K562 (cell line): ENCODE measurements at regions not wholly inside any gene's neighbourhood (a gene's known extent, or its start where the extent isn't known, plus 50 kb on each side); places are given as distances from the start of the nearest gene placed in this dataset.

Experiments used
- ATAC-seq: fragments of 200-7000 bp; cut with Tn5 transposase; 3 replicates; pipeline ENCODE4 v1.9.1; 2020; ENCODE audit warnings: moderate library complexity
- BruUV-seq: library from RNA; stranded (reverse); fragments of 400-500 nt; replicated peaks from 2 replicates; lab custom pipeline; 2021; lab: Mats Ljungman, UMichigan
- CTCF ChIA-PET: fragments of 300-600 bp; formaldehyde crosslinking; extraction: SDS; loops from one replicate; lab custom pipeline; 2021; ENCODE audit warnings: low intra/inter-chr PET ratio; lab: Yijun Ruan, JAX
- POLR2A ChIA-PET: fragments of 300-600, 350-650 bp; sonication (Branson Sonifier 250); formaldehyde crosslinking; extraction: SDS; loops from one replicate; lab custom pipeline; 2021; ENCODE audit warnings: antibody characterized with exemption, inconsistent platforms; lab: Yijun Ruan, JAX
- DNase-seq, 4 experiments: peaks; one replicate each; pipeline versions ENCODE4 v3.0.0 to v3.0.0-alpha.2; 2011 to 2018; ENCODE audit warnings: low spot score in 3 of 4, mixed read lengths in 3 of 4; ENCODE audit errors: extremely low read depth in 1 of 4
- FAIRE-seq: peaks from 2 replicates; lab custom pipeline; 2011; peaks lifted over from hg19 to GRCh38; lab: Jason Lieb, UNC
- H2AFZ ChIP-seq: 2 replicates; pipeline ENCODE4 v1.6.0; 2011; ENCODE audit warnings: low read depth, low read length, control low read depth, inconsistent platforms
- H3K27ac ChIP-seq: fragments of 200-600 bp; 3 replicates; pipeline ENCODE4 v1.8.0; 2011; ENCODE audit warnings: low read depth, mild to moderate bottlenecking, control low read depth, inconsistent platforms, low read length, moderate library complexity, mixed read lengths; ENCODE audit errors: extremely low read depth
- H3K27me3 ChIP-seq, 2 experiments: fragments of 300-600 bp in 1 of 2; 2 replicates in 1 of 2; 3 replicates in 1 of 2; pipeline versions ENCODE4 v1.6.0 to v1.8.0; 2011; ENCODE audit warnings: inconsistent platforms in 2 of 2, low read length in 2 of 2, mild to moderate bottlenecking in 1 of 2, mixed read lengths in 1 of 2, moderate library complexity in 1 of 2; ENCODE audit not compliant: control insufficient read depth in 2 of 2, insufficient read depth in 2 of 2
- H3K36me3 ChIP-seq: fragments of 300-600 bp; 3 replicates; pipeline ENCODE4 v1.8.0; 2011; ENCODE audit warnings: mild to moderate bottlenecking, low read length, inconsistent platforms; ENCODE audit not compliant: control insufficient read depth, insufficient read depth
- H3K4me1 ChIP-seq, 2 experiments: fragments of 200-600 bp in 1 of 2; replicated peaks in 1 of 2; 2 replicates in 1 of 2; 3 replicates in 1 of 2; pipeline versions ENCODE4 v1.5.1 to v1.8.0; 2011; ENCODE audit warnings: inconsistent platforms in 2 of 2, low read length in 2 of 2, mild to moderate bottlenecking in 1 of 2, mixed read lengths in 1 of 2, moderate library complexity in 1 of 2; ENCODE audit not compliant: control insufficient read depth in 2 of 2, insufficient read depth in 2 of 2
- H3K4me2 ChIP-seq: 2 replicates; pipeline ENCODE4 v1.6.1; 2011; ENCODE audit warnings: low read length, control low read depth, inconsistent platforms, mixed read lengths; ENCODE audit not compliant: insufficient read depth
- H3K4me3 ChIP-seq: fragments of 200-600 bp; sonication (generic), shearing (Covaris generic); 2 replicates; pipeline ENCODE4 v1.5.1; 2016; ENCODE audit warnings: control low read depth, inconsistent platforms
- H3K79me2 ChIP-seq: fragments of 200-600 bp; 3 replicates; pipeline ENCODE4 v1.8.0; 2011; ENCODE audit warnings: low read length, inconsistent platforms; ENCODE audit not compliant: control insufficient read depth, insufficient read depth
- H3K9ac ChIP-seq, 2 experiments: 2 replicates each; pipeline versions ENCODE4 v1.6.0 to v1.6.1; 2011; ENCODE audit warnings: low read depth in 2 of 2, low read length in 2 of 2, control low read depth in 1 of 2, inconsistent platforms in 1 of 2, mild to moderate bottlenecking in 1 of 2, mixed read lengths in 1 of 2; ENCODE audit not compliant: insufficient read depth in 1 of 2
- H3K9me1 ChIP-seq: one replicate; pipeline ENCODE4 v1.6.0; 2011; ENCODE audit warnings: inconsistent platforms, mild to moderate bottlenecking, low read length, moderate library complexity; ENCODE audit not compliant: control insufficient read depth, insufficient read depth
- H3K9me3 ChIP-seq: replicated peaks from 2 replicates; pipeline ENCODE4 v1.5.1; 2011; ENCODE audit warnings: low read depth, low read length, inconsistent platforms; ENCODE audit not compliant: control insufficient read depth, insufficient read depth
- H4K20me1 ChIP-seq: replicated peaks from 2 replicates; pipeline ENCODE4 v1.6.1; 2011; ENCODE audit warnings: low read length, inconsistent platforms, mixed read lengths; ENCODE audit not compliant: control insufficient read depth, insufficient read depth
- FOSL1 ChIP-seq: fragments of 200-800 bp; sonication (Bioruptor generic); conservative IDR thresholded peaks from 2 replicates; pipeline ENCODE4 v1.6.1; 2016; ENCODE audit warnings: missing genetic modification characterization, missing compliant biosample characterization
- KAT8 ChIP-seq: fragments of 450-650 bp; IDR thresholded peaks from 2 replicates; pipeline ENCODE4 v1.6.1; 2016; ENCODE audit warnings: low read depth, mild to moderate bottlenecking
- MYBL2 ChIP-seq, 2 experiments: fragments of 450-650 bp in 1 of 2; sonication (generic) in 1 of 2; formaldehyde crosslinking in 1 of 2; IDR thresholded peaks; 2 replicates each; pipeline versions ENCODE4 v1.6.1 to v1.8.1; 2017 to 2022; ENCODE audit warnings: borderline replicate concordance in 1 of 2, inconsistent platforms in 1 of 2, low read depth in 1 of 2, mild to moderate bottlenecking in 1 of 2, missing genetic modification reagents in 1 of 2, moderate library complexity in 1 of 2
- RCOR1 ChIP-seq, 2 experiments: IDR thresholded peaks; 2 replicates each; pipeline ENCODE4 v1.6.1; 2012; ENCODE audit warnings: low read depth in 2 of 2, low read length in 2 of 2, borderline replicate concordance in 1 of 2, improper control_type of control experiment in 1 of 2
- SMARCB1 ChIP-seq: IDR thresholded peaks from 2 replicates; pipeline ENCODE4 v1.6.1; 2011; ENCODE audit warnings: improper control_type of control experiment, low read depth; ENCODE audit not compliant: insufficient read length
- TCFL5 ChIP-seq: fragments of 250-450 bp; sonication (Bioruptor Pico); conservative IDR thresholded peaks from 2 replicates; pipeline ENCODE4 v1.6.1; 2021; ENCODE audit warnings: mild to moderate bottlenecking, moderate library complexity, matching md5 sums
- U2AF1 ChIP-seq: fragments of 200-400 bp; formaldehyde crosslinking; optimal IDR thresholded peaks from 2 replicates; pipeline ENCODE3; 2017; ENCODE audit warnings: mild to moderate bottlenecking, low read depth, low read length, moderate library complexity
- ZNF347 ChIP-seq: fragments of 450-650 bp; formaldehyde crosslinking; IDR thresholded peaks from 2 replicates; pipeline ENCODE4 v1.4.0; 2020; ENCODE audit warnings: low read depth, mild to moderate bottlenecking, moderate library complexity
- ZNF41 ChIP-seq: fragments of 250-450 bp; sonication (Bioruptor Pico); conservative IDR thresholded peaks from 2 replicates; pipeline ENCODE4 v1.4.0; 2020; ENCODE audit warnings: mild to moderate bottlenecking
- ZNF518B ChIP-seq: fragments of 250-450 bp; sonication (Bioruptor Pico); IDR thresholded peaks from 2 replicates; pipeline ENCODE4 v1.5.0; 2021; ENCODE audit warnings: mild to moderate bottlenecking, moderate library complexity
- WGBS: fragments of 100-300 bp; shearing (Covaris generic); methylation state at CpG from one replicate; pipeline ENCODE4 v1.1.6; 2016; ENCODE audit warnings: low coverage, mixed read lengths; ENCODE audit not compliant: insufficient coverage; ENCODE audit errors: missing lambda C conversion rate; 5-methylcytosine and 5-hydroxymethylcytosine counted together
- in situ Hi-C: fragments of 300-500 bp; cut with MboI; formaldehyde crosslinking; loops from 4 replicates; pipeline ENCODE4 v1.15.0; 2018; ENCODE audit warnings: inconsistent platforms, mixed read lengths
- intact Hi-C: fragments of 100-400 bp; cut with micrococcal nuclease; formaldehyde crosslinking; loops from 2 replicates; pipeline ENCODE4 v1.14.2; 2022

GRCh38 chr19:29420065-29420464 lies 105.7 kb upstream of the VSTM2B start:
- Histone ChIP-seq H3K4me3 (no peak overlapping the region), H3K79me2 (no peaks in the 10 kb centered on the region), H3K9ac (no peak overlapping the region), H3K36me3 (no peaks in the 10 kb centered on the region), H3K9me3 (no peaks in the 10 kb centered on the region), H2AFZ (no peak overlapping the region), H3K4me1 (no peaks in the 10 kb centered on the region), H3K9me1 (no peaks in the 10 kb centered on the region), H3K4me2 (no peak overlapping the region), H3K27ac (no peak overlapping the region), H3K27me3 (no peaks in the 10 kb centered on the region; a peak in 1 of 5 replicates), H4K20me1 (no peaks in the 10 kb centered on the region)
- DNase-seq (no peak), ATAC-seq (no peak), FAIRE-seq (no peak)
- ChIA-PET POLR2A (no interaction called here), CTCF (no interaction called here)
- in situ Hi-C loops, result no loop called here
- intact Hi-C loops, result no loop called here
- no TSS peak for BruUV-seq
- 3% methylated on average over 5 of the region's 5 CpGs for WGBS
- TF ChIP-seq TCFL5 (CRISPR knock-in tag) (no peak), RCOR1 (IDR thresholded peaks at IDR 0.05; ENCODE audit: borderline replicate concordance in 1 of 2, low read depth in 2 of 2, low read length in 2 of 2) (no peak), MYBL2 (IDR thresholded peaks at IDR 0.05; ENCODE audit: low read depth) (no peak), MYBL2 (CRISPR knock-in tag; IDR thresholded peaks at IDR 0.05; ENCODE audit: borderline replicate concordance) (no peak), KAT8 (no peak), U2AF1 (no peak), ZNF518B (CRISPR knock-in tag) (no peak), FOSL1 (no peak), ZNF347 (CRISPR knock-in tag) (no peak), ZNF41 (CRISPR knock-in tag) (no peak), SMARCB1 (no peak)
